HK-2 (cell line): ENCODE measurements at regions not wholly inside any gene's neighbourhood (a gene's known extent, or its start where the extent isn't known, plus 50 kb on each side); places are given as distances from the start of the nearest gene placed in this dataset.

Source experiments
- DNase-seq: peaks from one replicate; pipeline ENCODE4 v3.0.0-alpha.2; 2018; ENCODE audit not compliant: unreplicated experiment

- no peak for DNase-seq
Observed at GRCh38 chr4:100284129-100284880, 94.0 kb upstream of the DDIT4L start.

- no peak for DNase-seq
Observed at GRCh38 chr4:100280807-100281206, 90.5 kb upstream of the DDIT4L start.

- DNase-seq: no peak
Observed at GRCh38 chr4:100278567-100278966, 88.3 kb upstream of the DDIT4L start.

- no peak for DNase-seq
Observed at GRCh38 chr4:100269446-100269845, 79.2 kb upstream of the DDIT4L start.

GRCh38 chr4:100268789-100269188 is 78.5 kb upstream of the DDIT4L start:
- DNase-seq: no peak

- no peak for DNase-seq
Observed at GRCh38 chr4:100261346-100261745, 71.1 kb upstream of the DDIT4L start.

- DNase-seq: no peak
Observed at GRCh38 chr4:100258675-100259074, 68.4 kb upstream of the DDIT4L start.

- peak; percentile 30 for DNase-seq
Observed at GRCh38 chr4:100257567-100257966, 67.3 kb upstream of the DDIT4L start.

- DNase-seq: no peak
Observed at GRCh38 chr4:100254237-100254636, 64.0 kb upstream of the DDIT4L start.

GRCh38 chr4:100248476-100248875 is 58.2 kb upstream of the DDIT4L start:
- no peak for DNase-seq

- DNase-seq: no peak
Observed at GRCh38 chr4:100246697-100247096, 56.4 kb upstream of the DDIT4L start.

- DNase-seq: no peak
Observed at GRCh38 chr4:100244347-100244746, 54.1 kb upstream of the DDIT4L start.
